ENCODE measurements at regions not wholly inside any gene's neighbourhood (a gene's known extent, or its start where the extent isn't known, plus 50 kb on each side); places are given as distances from the start of the nearest gene placed in this dataset.

- H3K9me3 ChIP-seq (ENCODE audit: low read depth, low read length), result no peaks in the 10 kb centered on the region
- H3K4me3 ChIP-seq, result no peak overlapping the region
- no peaks in the 10 kb centered on the region for H3K36me3 ChIP-seq (ENCODE audit: insufficient read depth, low read length)
- H3K9ac ChIP-seq (ENCODE audit: insufficient read length), result no peak overlapping the region
- DNase-seq (ENCODE audit: low read depth, low spot score), result no peak
- TF ChIP-seq FOXP2 (optimal IDR thresholded peaks at IDR 0.05; ENCODE audit: control extremely low read depth, extremely low read length, insufficient read depth), result no peak
- no peak for TF ChIP-seq EZH2 (IDR thresholded peaks at IDR 0.05)
- no peak for TF ChIP-seq POLR2AphosphoS5 (IDR thresholded peaks at IDR 0.05; ENCODE audit: borderline replicate concordance, low read depth, low read length)
- no peak overlapping the region for H3K27ac ChIP-seq
Measured at GRCh38 chr4:162610116-162610515, 446.3 kb upstream of the FSTL5 start.

DNA sequence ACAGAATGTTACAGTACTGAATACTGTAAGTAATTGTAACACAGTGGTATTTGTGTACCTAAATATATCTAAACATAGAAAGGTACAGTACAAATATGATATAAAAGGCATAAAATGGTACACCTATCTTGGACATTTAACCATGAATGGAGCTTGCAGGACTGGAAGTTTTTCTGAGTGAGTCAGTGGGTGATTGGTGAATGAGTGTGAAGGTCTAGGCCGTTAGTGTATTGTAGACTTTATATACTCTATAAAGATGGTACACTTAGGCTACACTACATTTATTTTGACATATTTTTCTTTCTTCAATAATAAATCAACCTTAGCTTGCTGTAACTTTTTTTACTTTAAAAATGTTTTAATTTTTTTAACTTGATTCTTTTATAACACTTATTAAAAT, 422.5 kb upstream of the FSTL5 start:
- TF ChIP-seq FOXP2 (optimal IDR thresholded peaks at IDR 0.05; ENCODE audit: control extremely low read depth, extremely low read length, insufficient read depth) (no peak), POLR2AphosphoS5 (IDR thresholded peaks at IDR 0.05; ENCODE audit: borderline replicate concordance, low read depth, low read length) (no peak), EZH2 (IDR thresholded peaks at IDR 0.05) (no peak)
- H3K27ac ChIP-seq, result no peak overlapping the region
- H3K9ac ChIP-seq (ENCODE audit: insufficient read length), result no peak overlapping the region
- DNase-seq (ENCODE audit: low read depth, low spot score), result no peak
- H3K36me3 ChIP-seq (ENCODE audit: insufficient read depth, low read length), result no peaks in the 10 kb centered on the region
- no peak overlapping the region for H3K4me3 ChIP-seq
- H3K9me3 ChIP-seq (ENCODE audit: low read depth, low read length), result no peaks in the 10 kb centered on the region

GRCh38 chr4:162582180-162582579, 418.4 kb upstream of the FSTL5 start:
- Histone ChIP-seq H3K9ac (ENCODE audit: insufficient read length) (no peak overlapping the region), H3K9me3 (ENCODE audit: low read depth, low read length) (no peaks in the 10 kb centered on the region), H3K27ac (no peak overlapping the region), H3K4me3 (no peak overlapping the region), H3K36me3 (ENCODE audit: insufficient read depth, low read length) (no peaks in the 10 kb centered on the region)
- DNase-seq (ENCODE audit: low read depth, low spot score), result no peak
- TF ChIP-seq FOXP2 (optimal IDR thresholded peaks at IDR 0.05; ENCODE audit: control extremely low read depth, extremely low read length, insufficient read depth), result no peak
- TF ChIP-seq POLR2AphosphoS5 (IDR thresholded peaks at IDR 0.05; ENCODE audit: borderline replicate concordance, low read depth, low read length), result no peak
- TF ChIP-seq EZH2 (IDR thresholded peaks at IDR 0.05), result no peak

GRCh38 chr4:162565730-162566129, 401.9 kb upstream of the FSTL5 start:
- no peak for DNase-seq (ENCODE audit: low read depth, low spot score)
- no peaks in the 10 kb centered on the region for H3K9me3 ChIP-seq (ENCODE audit: low read depth, low read length)
- H3K4me3 ChIP-seq, result no peak overlapping the region
- TF ChIP-seq EZH2 (IDR thresholded peaks at IDR 0.05), result no peak
- no peak for TF ChIP-seq POLR2AphosphoS5 (IDR thresholded peaks at IDR 0.05; ENCODE audit: borderline replicate concordance, low read depth, low read length)
- TF ChIP-seq FOXP2 (optimal IDR thresholded peaks at IDR 0.05; ENCODE audit: control extremely low read depth, extremely low read length, insufficient read depth), result no peak
- no peak overlapping the region for H3K9ac ChIP-seq (ENCODE audit: insufficient read length)
- H3K27ac ChIP-seq, result no peak overlapping the region
- no peaks in the 10 kb centered on the region for H3K36me3 ChIP-seq (ENCODE audit: insufficient read depth, low read length)

GRCh38 chr4:162560073-162560472, 396.3 kb upstream of the FSTL5 start:
- H3K9ac ChIP-seq (ENCODE audit: insufficient read length), result no peak overlapping the region
- DNase-seq (ENCODE audit: low read depth, low spot score), result no peak
- no peaks in the 10 kb centered on the region for H3K9me3 ChIP-seq (ENCODE audit: low read depth, low read length)
- no peak overlapping the region for H3K27ac ChIP-seq
- no peak overlapping the region for H3K4me3 ChIP-seq
- no peak for TF ChIP-seq POLR2AphosphoS5 (IDR thresholded peaks at IDR 0.05; ENCODE audit: borderline replicate concordance, low read depth, low read length)
- no peak for TF ChIP-seq FOXP2 (optimal IDR thresholded peaks at IDR 0.05; ENCODE audit: control extremely low read depth, extremely low read length, insufficient read depth)
- TF ChIP-seq EZH2 (IDR thresholded peaks at IDR 0.05), result no peak
- H3K36me3 ChIP-seq (ENCODE audit: insufficient read depth, low read length), result no peaks in the 10 kb centered on the region

DNA sequence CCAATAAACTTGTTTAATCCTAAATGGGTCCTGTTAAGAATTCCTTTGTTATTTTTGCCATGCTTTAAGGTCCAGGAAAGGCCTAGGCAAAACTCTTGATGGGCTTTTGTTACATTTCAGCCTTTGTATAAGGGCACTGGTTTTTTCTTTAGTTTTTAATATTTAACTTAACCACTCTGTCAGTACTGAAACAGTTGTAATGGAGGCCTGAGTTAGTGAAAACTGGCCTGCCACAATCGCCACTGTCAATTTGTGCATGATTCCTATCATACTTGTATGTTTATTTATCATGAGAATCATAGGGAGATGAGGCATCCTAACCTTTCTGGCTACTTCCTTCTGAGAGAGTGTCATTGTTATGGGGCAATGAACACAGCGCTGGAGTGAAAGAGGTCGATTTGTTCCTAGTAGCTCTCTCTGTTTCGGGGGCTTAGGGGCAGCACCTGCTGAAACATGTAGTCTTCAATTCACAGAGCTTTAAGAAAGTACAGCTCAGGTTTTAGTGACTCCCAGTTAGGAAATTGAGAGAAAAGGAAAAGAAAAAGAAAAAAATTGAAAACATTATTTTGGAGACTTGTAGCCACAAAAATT, 393.8 kb upstream of the FSTL5 start:
- DNase-seq (ENCODE audit: low read depth, low spot score), result no peak
- no peaks in the 10 kb centered on the region for H3K36me3 ChIP-seq (ENCODE audit: insufficient read depth, low read length)
- H3K4me3 ChIP-seq, result no peak overlapping the region
- TF ChIP-seq EZH2 (IDR thresholded peaks at IDR 0.05) (no peak), POLR2AphosphoS5 (IDR thresholded peaks at IDR 0.05; ENCODE audit: borderline replicate concordance, low read depth, low read length) (no peak), FOXP2 (optimal IDR thresholded peaks at IDR 0.05; ENCODE audit: control extremely low read depth, extremely low read length, insufficient read depth) (no peak)
- H3K9me3 ChIP-seq (ENCODE audit: low read depth, low read length), result no peaks in the 10 kb centered on the region
- H3K27ac ChIP-seq, result no peak overlapping the region
- no peak overlapping the region for H3K9ac ChIP-seq (ENCODE audit: insufficient read length)

GRCh38 chr4:162535121-162535520, 371.3 kb upstream of the FSTL5 start:
- no peaks in the 10 kb centered on the region for H3K36me3 ChIP-seq (ENCODE audit: insufficient read depth, low read length)
- TF ChIP-seq FOXP2 (optimal IDR thresholded peaks at IDR 0.05; ENCODE audit: control extremely low read depth, extremely low read length, insufficient read depth) (no peak), POLR2AphosphoS5 (IDR thresholded peaks at IDR 0.05; ENCODE audit: borderline replicate concordance, low read depth, low read length) (no peak)
- H3K27ac ChIP-seq, result no peak overlapping the region
- H3K9me3 ChIP-seq (ENCODE audit: low read depth, low read length), result no peaks in the 10 kb centered on the region
- H3K9ac ChIP-seq (ENCODE audit: insufficient read length), result no peak overlapping the region
- no peak for DNase-seq (ENCODE audit: low read depth, low spot score)
- H3K4me3 ChIP-seq, result no peak overlapping the region

DNA sequence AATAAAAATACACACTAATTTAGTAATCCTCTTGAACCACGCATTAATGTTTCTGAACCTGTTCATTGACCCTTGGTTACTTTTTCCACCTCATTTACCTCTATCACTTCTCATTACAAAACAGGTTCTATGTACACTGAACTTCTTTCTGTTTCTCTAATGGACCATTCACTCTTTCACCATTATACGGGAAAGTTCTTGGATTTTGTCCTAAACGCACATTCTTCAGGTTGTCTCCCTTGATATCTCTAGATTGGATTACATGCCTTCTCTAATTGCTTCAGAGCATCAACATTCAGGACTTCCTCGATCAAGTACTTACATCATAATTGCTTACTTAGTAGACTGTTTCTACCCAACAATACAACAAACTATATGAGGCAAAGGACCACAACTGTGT, 359.4 kb upstream of the FSTL5 start:
- TF ChIP-seq FOXP2 (optimal IDR thresholded peaks at IDR 0.05; ENCODE audit: control extremely low read depth, extremely low read length, insufficient read depth) (no peak), POLR2AphosphoS5 (IDR thresholded peaks at IDR 0.05; ENCODE audit: borderline replicate concordance, low read depth, low read length) (no peak), EZH2 (IDR thresholded peaks at IDR 0.05) (no peak)
- no peak overlapping the region for H3K9ac ChIP-seq (ENCODE audit: insufficient read length)
- DNase-seq (ENCODE audit: low read depth, low spot score), result no peak
- no peaks in the 10 kb centered on the region for H3K9me3 ChIP-seq (ENCODE audit: low read depth, low read length)
- no peak overlapping the region for H3K27ac ChIP-seq
- no peaks in the 10 kb centered on the region for H3K36me3 ChIP-seq (ENCODE audit: insufficient read depth, low read length)
- no peak overlapping the region for H3K4me3 ChIP-seq

DNA sequence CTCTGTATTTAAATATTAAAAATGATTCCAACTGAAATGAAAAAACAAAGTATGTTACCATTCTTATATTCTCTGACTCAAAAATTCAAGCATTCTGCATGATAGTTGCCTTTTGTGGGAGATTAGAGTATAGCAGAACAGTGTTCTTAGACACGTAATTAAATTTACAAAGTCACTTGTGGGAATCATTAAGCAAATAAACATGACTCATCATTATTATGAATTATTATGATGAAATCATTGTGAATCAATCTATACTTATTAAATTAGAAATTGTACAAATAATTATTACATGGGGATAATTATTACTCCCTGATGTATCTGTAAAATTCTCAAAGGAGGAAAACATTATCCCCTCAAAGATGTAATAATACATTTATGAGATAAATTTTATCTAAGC, 358.9 kb upstream of the FSTL5 start:
- no peak for TF ChIP-seq POLR2AphosphoS5 (IDR thresholded peaks at IDR 0.05; ENCODE audit: borderline replicate concordance, low read depth, low read length)
- no peak for TF ChIP-seq FOXP2 (optimal IDR thresholded peaks at IDR 0.05; ENCODE audit: control extremely low read depth, extremely low read length, insufficient read depth)
- TF ChIP-seq EZH2 (IDR thresholded peaks at IDR 0.05), result no peak

More for the DNA sequence above, 358.9 kb upstream of the FSTL5 start:
- Histone ChIP-seq H3K9me3 (ENCODE audit: low read depth, low read length) (no peaks in the 10 kb centered on the region), H3K27ac (no peak overlapping the region), H3K9ac (ENCODE audit: insufficient read length) (no peak overlapping the region), H3K36me3 (ENCODE audit: insufficient read depth, low read length) (no peaks in the 10 kb centered on the region), H3K4me3 (no peak overlapping the region)
- no peak for DNase-seq (ENCODE audit: low read depth, low spot score)

Measured in SK-N-MC (cell line).